B cell (primary cell): ENCODE measurements at regions not wholly inside any gene's neighbourhood (a gene's known extent, or its start where the extent isn't known, plus 50 kb on each side); places are given as distances from the start of the nearest gene placed in this dataset.

Source experiments
- ATAC-seq: fragments of 200-7000 bp; cut with Tn5 transposase; one replicate; pipeline ENCODE4 v1.10.0; 2021; ENCODE audit warnings: low read depth, mild to moderate bottlenecking, moderate number of reproducible peaks, moderate library complexity
- CTCF ChIA-PET: fragments of 350-600 bp; sonication (Branson Sonifier 250); formaldehyde crosslinking; loops from one replicate; lab custom pipeline; 2021; ENCODE audit warnings: antibody characterized with exemption, inconsistent platforms; lab: Charles Lee
- POLR2A ChIA-PET: fragments of 350-600 bp; sonication (Branson Sonifier 250); formaldehyde crosslinking; loops from one replicate; lab custom pipeline; 2021; ENCODE audit warnings: antibody characterized with exemption; lab: Charles Lee
- DNase-seq: peaks from one replicate; pipeline ENCODE4 v3.0.0; 2013
- H2AFZ ChIP-seq: 2 replicates; pipeline ENCODE4 v1.6.1; 2012; ENCODE audit warnings: mild to moderate bottlenecking, low read depth, low read length; ENCODE audit not compliant: insufficient read depth, poor library complexity, severe bottlenecking
- H3K27ac ChIP-seq, 2 donors: 1 replicate in 1 of 2; 2 replicates in 1 of 2; pipeline ENCODE4 v1.5.1; 2012 to 2013; ENCODE audit warnings: low read length in 2 of 2, mild to moderate bottlenecking in 2 of 2, moderate library complexity in 1 of 2
- H3K27me3 ChIP-seq, 4 experiments: fragments of 200-600 bp in 1 of 4; sonication (generic) in 1 of 4; replicated peaks in 1 of 4; 1 replicate in 2 of 4; 2 replicates in 2 of 4; pipeline versions ENCODE4 v1.6.1 to v1.7.0; 2013 to 2016; ENCODE audit warnings: low read length in 3 of 4, mild to moderate bottlenecking in 2 of 4, mixed read lengths in 1 of 4, moderate library complexity in 1 of 4; ENCODE audit not compliant: insufficient read depth in 4 of 4, control insufficient read depth in 3 of 4; ENCODE audit errors: control extremely low read depth in 1 of 4
- H3K36me3 ChIP-seq, 2 experiments: replicated peaks in 1 of 2; 1 replicate in 1 of 2; 2 replicates in 1 of 2; pipeline versions ENCODE4 v1.6.1 to v1.7.1; 2013; ENCODE audit warnings: low read length in 1 of 2; ENCODE audit not compliant: insufficient read depth in 2 of 2, control insufficient read depth in 1 of 2; ENCODE audit errors: control extremely low read depth in 1 of 2, extremely low read depth in 1 of 2
- H3K4me1 ChIP-seq, 2 donors: fragments of 200-600 bp in 1 of 2; sonication (generic) in 1 of 2; 1 replicate in 1 of 2; 2 replicates in 1 of 2; pipeline versions ENCODE4 v1.5.1 to v1.6.1; 2013 to 2017; ENCODE audit warnings: low read length in 2 of 2; ENCODE audit not compliant: control insufficient read depth in 2 of 2, insufficient read depth in 2 of 2
- H3K4me2 ChIP-seq: replicated peaks from 2 replicates; pipeline ENCODE3; 2012; ENCODE audit warnings: mild to moderate bottlenecking, low read depth, low read length; ENCODE audit not compliant: poor library complexity, severe bottlenecking
- H3K4me3 ChIP-seq, 5 experiments: fragments of 200-600 bp in 1 of 5; sonication (generic) in 1 of 5; 1 replicate in 3 of 5; 2 replicates in 2 of 5; pipeline versions ENCODE4 v1.5.1 to v1.7.0; 2011 to 2016; ENCODE audit warnings: low read length in 4 of 5, mild to moderate bottlenecking in 4 of 5, low read depth in 2 of 5, control low read depth in 1 of 5, moderate library complexity in 1 of 5; ENCODE audit not compliant: insufficient read depth in 1 of 5; ENCODE audit errors: control extremely low read depth in 1 of 5, extremely low read depth in 1 of 5
- H3K79me2 ChIP-seq: fragments of 200-600 bp; sonication (generic); one replicate; pipeline ENCODE4 v1.6.0; 2016; ENCODE audit warnings: low read length; ENCODE audit not compliant: control insufficient read depth, insufficient read depth
- H3K9ac ChIP-seq: fragments of 200-600 bp; sonication (generic); 2 replicates; pipeline ENCODE4 v1.6.1; 2017; ENCODE audit warnings: mild to moderate bottlenecking, low read length, moderate library complexity
- H3K9me3 ChIP-seq, 3 donors: one replicate each; pipeline versions ENCODE4 v1.6.1 to v1.7.1; 2013; ENCODE audit warnings: low read length in 2 of 3; ENCODE audit not compliant: control insufficient read depth in 2 of 3, insufficient read depth in 1 of 3; ENCODE audit errors: control extremely low read depth in 1 of 3
- H4K20me1 ChIP-seq: 2 replicates; pipeline ENCODE4 v1.6.0; 2012; ENCODE audit warnings: mild to moderate bottlenecking, low read length; ENCODE audit not compliant: insufficient read depth, control insufficient read depth, poor library complexity, severe bottlenecking
- H3K27ac Mint-ChIP-seq: one replicate; pipeline ENCODE4 v1.8.0; 2021; ENCODE audit warnings: mixed read lengths
- H3K27me3 Mint-ChIP-seq: one replicate; pipeline ENCODE4 v1.8.0; 2021; ENCODE audit warnings: mixed read lengths
- H3K4me1 Mint-ChIP-seq: one replicate; pipeline ENCODE4 v1.8.0; 2021; ENCODE audit warnings: mixed read lengths
- H3K4me3 Mint-ChIP-seq: one replicate; pipeline ENCODE4 v1.8.0; 2021; ENCODE audit warnings: mixed read lengths
- H3K9me3 Mint-ChIP-seq: one replicate; pipeline ENCODE4 v1.8.0; 2022; ENCODE audit warnings: mixed read lengths; ENCODE audit not compliant: insufficient read depth
- EZH2 ChIP-seq: IDR thresholded peaks from 2 replicates; pipeline ENCODE4 v1.6.1; 2012; ENCODE audit warnings: borderline replicate concordance, low read depth, mild to moderate bottlenecking, moderate library complexity, low read length; ENCODE audit not compliant: insufficient read depth, poor library complexity, severe bottlenecking
- WGBS: methylation state at CpG from one replicate; pipeline ENCODE4 v1.1.5; 2013; ENCODE audit warnings: missing lambda C conversion rate; ENCODE audit not compliant: insufficient coverage; 5-methylcytosine and 5-hydroxymethylcytosine counted together
- intact Hi-C: fragments of 100-400 bp; cut with micrococcal nuclease; formaldehyde crosslinking; loops from one replicate; pipeline ENCODE4 v1.10.0; 2022
- TF ChIP-seq, protein P1 (sequence below): fragments of 200-600 bp; IDR thresholded peaks from one replicate; pipeline ENCODE4 v1.8.0; 2022; ENCODE audit warnings: antibody characterized with exemption, mild to moderate bottlenecking

DNA sequence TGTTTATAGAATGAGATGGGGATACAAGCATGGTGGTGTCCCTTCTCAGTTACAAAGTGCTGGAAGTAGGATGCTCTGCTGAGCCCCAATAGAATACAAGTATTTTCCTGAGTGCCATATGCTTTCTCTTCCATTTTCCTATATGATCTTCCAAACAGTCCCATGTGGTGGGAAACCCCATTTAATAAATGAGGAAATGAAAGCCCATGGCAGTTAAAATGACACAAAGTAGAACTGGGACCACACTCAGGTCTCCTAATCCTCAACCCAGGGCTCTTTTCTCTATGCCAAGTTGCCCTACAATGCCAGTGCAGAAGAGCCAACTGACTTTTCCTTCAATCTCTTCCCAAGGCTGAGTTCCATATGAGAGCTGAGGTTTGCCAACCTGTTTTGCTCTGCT, 198.0 kb upstream of the FOXN2 start:
- Histone ChIP-seq H3K4me2 (no peak overlapping the region), H3K36me3 (no peaks in the 10 kb centered on the region), H3K79me2 (no peaks in the 10 kb centered on the region), H3K4me3 (no peak overlapping the region), H3K9ac (no peak overlapping the region), H3K27me3 (no peaks in the 10 kb centered on the region), H2AFZ (no peak overlapping the region), H4K20me1 (no peaks in the 10 kb centered on the region), H3K4me1 (peaks cover 4 to 7% of the 10 kb centered on the region in 2 donors), H3K27ac (no peak overlapping the region), H3K9me3 (no peaks in the 10 kb centered on the region)
- intact Hi-C loops = no loop called here
- ChIA-PET POLR2A (no interaction called here), CTCF (no interaction called here)
- Mint-ChIP-seq H3K27me3 (peaks cover 8% of the 10 kb centered on the region), H3K27ac (no peak overlapping the region), H3K4me1 (peaks cover 17% of the 10 kb centered on the region), H3K9me3 (no peaks in the 10 kb centered on the region), H3K4me3 (no peak overlapping the region)
- no peak for DNase-seq
- TF ChIP-seq EZH2 = no peak
- TF ChIP-seq, protein P1, sequence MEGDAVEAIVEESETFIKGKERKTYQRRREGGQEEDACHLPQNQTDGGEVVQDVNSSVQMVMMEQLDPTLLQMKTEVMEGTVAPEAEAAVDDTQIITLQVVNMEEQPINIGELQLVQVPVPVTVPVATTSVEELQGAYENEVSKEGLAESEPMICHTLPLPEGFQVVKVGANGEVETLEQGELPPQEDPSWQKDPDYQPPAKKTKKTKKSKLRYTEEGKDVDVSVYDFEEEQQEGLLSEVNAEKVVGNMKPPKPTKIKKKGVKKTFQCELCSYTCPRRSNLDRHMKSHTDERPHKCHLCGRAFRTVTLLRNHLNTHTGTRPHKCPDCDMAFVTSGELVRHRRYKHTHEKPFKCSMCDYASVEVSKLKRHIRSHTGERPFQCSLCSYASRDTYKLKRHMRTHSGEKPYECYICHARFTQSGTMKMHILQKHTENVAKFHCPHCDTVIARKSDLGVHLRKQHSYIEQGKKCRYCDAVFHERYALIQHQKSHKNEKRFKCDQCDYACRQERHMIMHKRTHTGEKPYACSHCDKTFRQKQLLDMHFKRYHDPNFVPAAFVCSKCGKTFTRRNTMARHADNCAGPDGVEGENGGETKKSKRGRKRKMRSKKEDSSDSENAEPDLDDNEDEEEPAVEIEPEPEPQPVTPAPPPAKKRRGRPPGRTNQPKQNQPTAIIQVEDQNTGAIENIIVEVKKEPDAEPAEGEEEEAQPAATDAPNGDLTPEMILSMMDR = no peak
- no peak for ATAC-seq

DNA sequence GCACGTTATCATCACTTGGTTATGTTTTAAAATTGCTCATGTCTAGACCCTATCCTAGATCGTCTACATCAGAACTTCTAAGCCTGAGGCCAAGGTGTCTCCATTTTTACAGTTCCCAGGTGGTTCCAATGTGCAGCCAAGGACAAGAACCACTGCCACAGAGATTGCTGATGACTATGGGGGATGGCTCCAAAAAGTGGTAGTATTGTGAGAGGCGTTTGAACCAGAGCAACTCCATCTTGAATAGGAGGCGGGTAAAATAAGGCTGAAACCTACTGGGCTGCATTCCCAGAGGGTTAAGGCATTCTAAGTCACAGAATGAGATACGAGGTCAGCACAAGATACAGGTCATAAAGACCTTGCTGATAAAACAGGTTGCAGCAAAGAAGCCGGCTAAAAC, 195.6 kb upstream of the FOXN2 start:
- no peaks in the 10 kb centered on the region for H3K36me3 ChIP-seq
- Mint-ChIP-seq H3K27me3 (peaks cover 9% of the 10 kb centered on the region), H3K4me1 (peaks cover 6% of the 10 kb centered on the region), H3K9me3 (no peaks in the 10 kb centered on the region), H3K4me3 (no peak overlapping the region), H3K27ac (no peak overlapping the region)
- no peaks in the 10 kb centered on the region for H3K27me3 ChIP-seq
- H3K4me2 ChIP-seq = no peak overlapping the region
- H3K9me3 ChIP-seq = no peaks in the 10 kb centered on the region
- no peak overlapping the region for H3K9ac ChIP-seq
- CTCF ChIA-PET = no interaction called here
- no peaks in the 10 kb centered on the region for H4K20me1 ChIP-seq
- H3K27ac ChIP-seq = no peak overlapping the region
- intact Hi-C loops = no loop called here
- DNase-seq (no peak), ATAC-seq (no peak)
- H2AFZ ChIP-seq = no peak overlapping the region
- 100% methylated on average over 2 of the region's 6 CpGs for whole genome bisulfite sequencing
- H3K79me2 ChIP-seq = no peaks in the 10 kb centered on the region
- POLR2A ChIA-PET = no interaction called here
- no peak overlapping the region for H3K4me3 ChIP-seq
- no peaks in the 10 kb centered on the region for H3K4me1 ChIP-seq
- TF ChIP-seq, protein P1 = no peak
- no peak for TF ChIP-seq EZH2
